HCT116 (cell line): ENCODE measurements at regions not wholly inside any gene's neighbourhood (a gene's known extent, or its start where the extent isn't known, plus 50 kb on each side); places are given as distances from the start of the nearest gene placed in this dataset.

ENCODE experiments used
- ATAC-seq: fragments of 200-7000 bp; cut with Tn5 transposase; 2 replicates; pipeline ENCODE4 v1.9.1; 2020; ENCODE audit warnings: mild to moderate bottlenecking, moderate library complexity
- BruUV-seq: library from RNA; stranded (reverse); fragments of 400-500 nt; replicated peaks from 2 replicates; lab custom pipeline; 2021; lab: Mats Ljungman, UMichigan
- CTCF ChIA-PET: fragments of 300-600 bp; sonication (Branson Sonifier 250); formaldehyde crosslinking; loops from one replicate; lab custom pipeline; 2021; ENCODE audit warnings: antibody characterized with exemption; lab: Charles Lee
- POLR2A ChIA-PET: fragments of 300-600, 350-600 bp; sonication (Branson Sonifier 250); formaldehyde crosslinking; loops from one replicate; lab custom pipeline; 2021; ENCODE audit warnings: antibody characterized with exemption; lab: Charles Lee
- RAD21 ChIA-PET, 2 experiments: fragments of 300-600 bp; sonication (Branson Sonifier 250); formaldehyde crosslinking; loops; one replicate each; lab custom pipeline; 2023; ENCODE audit warnings: low total read pairs in 2 of 2; ENCODE audit not compliant: uncharacterized antibody in 2 of 2, unreplicated experiment in 2 of 2, low non-redundant PET in 1 of 2; lab: Charles Lee
- DNase-seq: peaks from one replicate; pipeline ENCODE4 v3.0.0-alpha.2; 2010; ENCODE audit warnings: low read depth, low spot score
- H2AFZ ChIP-seq: fragments of 200-600 bp; shearing (Covaris generic), sonication (generic); 2 replicates; pipeline ENCODE4 v1.6.1; 2017; ENCODE audit warnings: low read depth, mixed run types, mixed read lengths, antibody characterized with exemption, low read length; ENCODE audit not compliant: poor library complexity, severe bottlenecking
- H3K27ac ChIP-seq: 2 replicates; pipeline ENCODE4 v1.5.1; 2012; ENCODE audit warnings: low read depth, low read length
- H3K27me3 ChIP-seq: fragments of 200-600 bp; sonication (generic); 2 replicates; pipeline ENCODE4 v1.6.1; 2016; ENCODE audit warnings: mixed run types, low read length, mixed read lengths; ENCODE audit not compliant: insufficient read depth
- H3K36me3 ChIP-seq, 2 experiments: fragments of 200-500 bp in 1 of 2; fragments of 200-600 bp in 1 of 2; sonication (Bioruptor generic) in 1 of 2; sonication (generic) in 1 of 2; 2 replicates each; pipeline versions ENCODE4 v1.5.1 to v1.6.1; 2014 to 2016; ENCODE audit warnings: low read length in 2 of 2, inconsistent platforms in 1 of 2, mixed read lengths in 1 of 2, mixed run types in 1 of 2; ENCODE audit not compliant: insufficient read depth in 2 of 2, control insufficient read depth in 1 of 2
- H3K4me1 ChIP-seq, 2 experiments: fragments of 200-600 bp in 1 of 2; sonication (generic) in 1 of 2; 2 replicates each; pipeline versions ENCODE4 v1.5.1 to v1.6.1; 2012 to 2017; ENCODE audit warnings: low read length in 2 of 2, inconsistent platforms in 1 of 2, mild to moderate bottlenecking in 1 of 2, mixed read lengths in 1 of 2, mixed run types in 1 of 2, moderate library complexity in 1 of 2; ENCODE audit not compliant: insufficient read depth in 2 of 2, control insufficient read depth in 1 of 2
- H3K4me2 ChIP-seq: fragments of 200-600 bp; sonication (generic); 2 replicates; pipeline ENCODE4 v1.6.1; 2017; ENCODE audit warnings: mixed run types, low read length, mixed read lengths
- H3K4me3 ChIP-seq, 2 experiments: fragments of 200-600 bp in 1 of 2; sonication (generic) in 1 of 2; replicated peaks in 1 of 2; 2 replicates each; pipeline ENCODE4 v1.5.1; 2011 to 2016; ENCODE audit warnings: low read length in 2 of 2, control low read depth in 1 of 2, low read depth in 1 of 2, mild to moderate bottlenecking in 1 of 2, mixed read lengths in 1 of 2, mixed run types in 1 of 2
- H3K79me2 ChIP-seq: fragments of 200-600 bp; sonication (generic); 2 replicates; pipeline ENCODE4 v1.6.1; 2017; ENCODE audit warnings: mild to moderate bottlenecking, mixed run types, low read length, moderate library complexity, mixed read lengths; ENCODE audit not compliant: insufficient read depth
- H3K9ac ChIP-seq: fragments of 200-600 bp; sonication (generic); 2 replicates; pipeline ENCODE4 v1.6.1; 2016; ENCODE audit warnings: low read length, mixed read lengths
- H3K9me2 ChIP-seq: fragments of 200-600 bp; sonication (generic), shearing (Covaris generic); 2 replicates; pipeline ENCODE4 v1.6.1; 2017; ENCODE audit warnings: mixed run types, mild to moderate bottlenecking, moderate library complexity; ENCODE audit not compliant: insufficient read depth
- H3K9me3 ChIP-seq, 2 experiments: fragments of 200-500 bp in 1 of 2; fragments of 200-600 bp in 1 of 2; sonication (Bioruptor generic) in 1 of 2; sonication (generic) in 1 of 2; 2 replicates each; pipeline ENCODE4 v1.6.1; 2014 to 2017; ENCODE audit warnings: low read length in 2 of 2, mixed read lengths in 2 of 2, inconsistent platforms in 1 of 2, low read depth in 1 of 2, mild to moderate bottlenecking in 1 of 2, mixed run types in 1 of 2, moderate library complexity in 1 of 2; ENCODE audit not compliant: control insufficient read depth in 1 of 2, insufficient read depth in 1 of 2
- H4K20me1 ChIP-seq: fragments of 200-600 bp; sonication (generic), shearing (Covaris generic); 2 replicates; pipeline ENCODE4 v1.6.1; 2017; ENCODE audit warnings: mixed run types, mild to moderate bottlenecking, moderate library complexity; ENCODE audit not compliant: insufficient read depth
- ATF3 ChIP-seq: IDR thresholded peaks from 2 replicates; pipeline ENCODE4 v1.6.1; 2012
- CBX3 ChIP-seq: IDR thresholded peaks from 2 replicates; pipeline ENCODE4 v1.6.1; 2012; ENCODE audit warnings: low read depth
- CEBPB ChIP-seq: IDR thresholded peaks from 2 replicates; pipeline ENCODE4 v1.6.1; 2012; ENCODE audit warnings: low read depth
- EGR1 ChIP-seq: IDR thresholded peaks from 2 replicates; pipeline ENCODE4 v1.6.1; 2012; ENCODE audit warnings: low read depth
- EZH2 ChIP-seq: fragments of 200-600 bp; sonication (generic); IDR thresholded peaks from 2 replicates; pipeline ENCODE4 v1.6.1; 2017; ENCODE audit warnings: antibody characterized with exemption, mixed run types
- EZH2phosphoT487 ChIP-seq: fragments of 200-600 bp; IDR thresholded peaks from 2 replicates; pipeline ENCODE4 v1.6.1; 2018; ENCODE audit warnings: antibody characterized with exemption, borderline replicate concordance
- FOSL1 ChIP-seq: IDR thresholded peaks from 2 replicates; pipeline ENCODE4 v1.6.1; 2012; ENCODE audit warnings: low read depth
- POLR2A ChIP-seq: IDR thresholded peaks from 2 replicates; pipeline ENCODE4 v1.7.0; 2011; ENCODE audit warnings: borderline replicate concordance; ENCODE audit not compliant: insufficient read depth, insufficient read length; ENCODE audit errors: extremely low read depth
- POLR2AphosphoS5 ChIP-seq: IDR thresholded peaks from 2 replicates; pipeline ENCODE4 v1.6.1; 2011; ENCODE audit warnings: mild to moderate bottlenecking, low read depth, low read length, moderate library complexity
- RAD21 ChIP-seq: IDR thresholded peaks from 2 replicates; pipeline ENCODE4 v1.6.1; 2012; ENCODE audit warnings: low read depth, mild to moderate bottlenecking
- REST ChIP-seq: IDR thresholded peaks from 2 replicates; pipeline ENCODE4 v1.6.1; 2012; ENCODE audit warnings: low read depth
- SIN3A ChIP-seq: IDR thresholded peaks from 2 replicates; pipeline ENCODE4 v1.6.1; 2012; ENCODE audit warnings: low read depth
- SP1 ChIP-seq: IDR thresholded peaks from 2 replicates; pipeline ENCODE4 v1.6.1; 2012; ENCODE audit warnings: low read depth
- SRF ChIP-seq: IDR thresholded peaks from 2 replicates; pipeline ENCODE4 v1.6.1; 2012; ENCODE audit warnings: low read depth
- TCF7L2 ChIP-seq: IDR thresholded peaks from 2 replicates; pipeline ENCODE4 v1.7.0; 2011; ENCODE audit warnings: borderline replicate concordance, inconsistent platforms; ENCODE audit not compliant: insufficient read depth, insufficient read length; ENCODE audit errors: extremely low read depth
- YY1 ChIP-seq: IDR thresholded peaks from 2 replicates; pipeline ENCODE4 v1.6.1; 2011; ENCODE audit warnings: low read length, low read depth, moderate library complexity, mild to moderate bottlenecking; ENCODE audit not compliant: insufficient replicate concordance; ENCODE audit errors: extremely low read depth
- intact Hi-C: fragments of 100-400 bp; cut with micrococcal nuclease; formaldehyde crosslinking; loops from 2 replicates; pipeline ENCODE4 v1.10.0; 2022
- TF ChIP-seq, protein P1 (sequence below): IDR thresholded peaks from 2 replicates; pipeline ENCODE4 v1.6.1; 2011; ENCODE audit warnings: mild to moderate bottlenecking, low read length, moderate library complexity; ENCODE audit not compliant: insufficient replicate concordance; ENCODE audit errors: extremely low read depth
- TF ChIP-seq, protein P2 (sequence below), 3 experiments: fragments of 200-600 bp in 1 of 3; sonication (generic) in 1 of 3; IDR thresholded peaks in 2 of 3; conservative IDR thresholded peaks in 1 of 3; 2 replicates each; pipeline ENCODE4 v1.5.1; 2012 to 2017; ENCODE audit warnings: low read depth in 2 of 3, low read length in 2 of 3, antibody characterized with exemption in 1 of 3, borderline replicate concordance in 1 of 3, control low read depth in 1 of 3, mild to moderate bottlenecking in 1 of 3, mixed read lengths in 1 of 3, mixed run types in 1 of 3, moderate library complexity in 1 of 3; ENCODE audit not compliant: insufficient read depth in 1 of 3

GRCh38 chr4:121477079-121477478, 96.3 kb upstream of the QRFPR start:
- Histone ChIP-seq H2AFZ (no peak overlapping the region), H3K4me3 (no peak overlapping the region), H3K27me3 (no peaks in the 10 kb centered on the region), H3K9ac (no peak overlapping the region), H3K36me3 (no peaks in the 10 kb centered on the region), H4K20me1 (no peaks in the 10 kb centered on the region), H3K27ac (no peak overlapping the region), H3K9me3 (no peaks in the 10 kb centered on the region; a peak in 1 of 4 replicates), H3K9me2 (no peaks in the 10 kb centered on the region), H3K4me2 (no peak overlapping the region), H3K4me1 (peaks cover 0 to 12% of the 10 kb centered on the region in 2 experiments; a peak in 1 of 4 replicates), H3K79me2 (no peaks in the 10 kb centered on the region)
- DNase-seq (no peak), ATAC-seq (no peak)
- ChIA-PET POLR2A (no interaction called here), RAD21 (no interaction called here), CTCF (no interaction called here)
- no TSS peak for BruUV-seq
- intact Hi-C loops: no loop called here
- TF ChIP-seq EGR1: no peak
- TF ChIP-seq FOSL1: no peak
- TF ChIP-seq POLR2AphosphoS5: no peak
- no peak for TF ChIP-seq EZH2
- no peak for TF ChIP-seq CBX3
- TF ChIP-seq RAD21: no peak
- TF ChIP-seq, protein P1, sequence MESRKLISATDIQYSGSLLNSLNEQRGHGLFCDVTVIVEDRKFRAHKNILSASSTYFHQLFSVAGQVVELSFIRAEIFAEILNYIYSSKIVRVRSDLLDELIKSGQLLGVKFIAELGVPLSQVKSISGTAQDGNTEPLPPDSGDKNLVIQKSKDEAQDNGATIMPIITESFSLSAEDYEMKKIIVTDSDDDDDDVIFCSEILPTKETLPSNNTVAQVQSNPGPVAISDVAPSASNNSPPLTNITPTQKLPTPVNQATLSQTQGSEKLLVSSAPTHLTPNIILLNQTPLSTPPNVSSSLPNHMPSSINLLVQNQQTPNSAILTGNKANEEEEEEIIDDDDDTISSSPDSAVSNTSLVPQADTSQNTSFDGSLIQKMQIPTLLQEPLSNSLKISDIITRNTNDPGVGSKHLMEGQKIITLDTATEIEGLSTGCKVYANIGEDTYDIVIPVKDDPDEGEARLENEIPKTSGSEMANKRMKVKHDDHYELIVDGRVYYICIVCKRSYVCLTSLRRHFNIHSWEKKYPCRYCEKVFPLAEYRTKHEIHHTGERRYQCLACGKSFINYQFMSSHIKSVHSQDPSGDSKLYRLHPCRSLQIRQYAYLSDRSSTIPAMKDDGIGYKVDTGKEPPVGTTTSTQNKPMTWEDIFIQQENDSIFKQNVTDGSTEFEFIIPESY: no peak
- TF ChIP-seq, protein P2, sequence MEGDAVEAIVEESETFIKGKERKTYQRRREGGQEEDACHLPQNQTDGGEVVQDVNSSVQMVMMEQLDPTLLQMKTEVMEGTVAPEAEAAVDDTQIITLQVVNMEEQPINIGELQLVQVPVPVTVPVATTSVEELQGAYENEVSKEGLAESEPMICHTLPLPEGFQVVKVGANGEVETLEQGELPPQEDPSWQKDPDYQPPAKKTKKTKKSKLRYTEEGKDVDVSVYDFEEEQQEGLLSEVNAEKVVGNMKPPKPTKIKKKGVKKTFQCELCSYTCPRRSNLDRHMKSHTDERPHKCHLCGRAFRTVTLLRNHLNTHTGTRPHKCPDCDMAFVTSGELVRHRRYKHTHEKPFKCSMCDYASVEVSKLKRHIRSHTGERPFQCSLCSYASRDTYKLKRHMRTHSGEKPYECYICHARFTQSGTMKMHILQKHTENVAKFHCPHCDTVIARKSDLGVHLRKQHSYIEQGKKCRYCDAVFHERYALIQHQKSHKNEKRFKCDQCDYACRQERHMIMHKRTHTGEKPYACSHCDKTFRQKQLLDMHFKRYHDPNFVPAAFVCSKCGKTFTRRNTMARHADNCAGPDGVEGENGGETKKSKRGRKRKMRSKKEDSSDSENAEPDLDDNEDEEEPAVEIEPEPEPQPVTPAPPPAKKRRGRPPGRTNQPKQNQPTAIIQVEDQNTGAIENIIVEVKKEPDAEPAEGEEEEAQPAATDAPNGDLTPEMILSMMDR (IDR thresholded peaks at IDR 0.05 in 2 of 3, conservative IDR thresholded peaks at IDR 0.05 in 1 of 3; ENCODE audit: borderline replicate concordance in 1 of 3, insufficient read depth in 1 of 3, low read depth in 2 of 3, low read length in 2 of 3): no peak
- no peak for TF ChIP-seq SIN3A
- TF ChIP-seq YY1: no peak
- TF ChIP-seq SRF: no peak
- no peak for TF ChIP-seq CEBPB
- TF ChIP-seq TCF7L2: no peak
- TF ChIP-seq EZH2phosphoT487: no peak
- no peak for TF ChIP-seq POLR2A
- no peak for TF ChIP-seq ATF3
- no peak for TF ChIP-seq REST
- TF ChIP-seq SP1: no peak
